Fibroblast of lung (primary cell): ENCODE measurements at regions not wholly inside any gene's neighbourhood (a gene's known extent, or its start where the extent isn't known, plus 50 kb on each side); places are given as distances from the start of the nearest gene placed in this dataset.

Experiments used
- DNase-seq, 2 donors: peaks; one replicate each; pipeline versions ENCODE4 v3.0.0 to v3.0.0-alpha.2; 2010; ENCODE audit warnings: low read depth in 2 of 2
- H2AFZ ChIP-seq: 2 replicates; pipeline ENCODE4 v1.5.1; 2012; ENCODE audit warnings: low read length, control low read depth, inconsistent platforms
- H3K27ac ChIP-seq: 2 replicates; pipeline ENCODE4 v1.5.1; 2011; ENCODE audit warnings: low read length, control low read depth; ENCODE audit not compliant: insufficient read depth
- H3K27me3 ChIP-seq: 2 replicates; pipeline ENCODE4 v1.5.1; 2011; ENCODE audit warnings: mild to moderate bottlenecking, low read length; ENCODE audit not compliant: control insufficient read depth, insufficient read depth
- H3K36me3 ChIP-seq: 2 replicates; pipeline ENCODE4 v1.5.1; 2011; ENCODE audit warnings: low read length; ENCODE audit not compliant: control insufficient read depth, insufficient read depth
- H3K4me1 ChIP-seq: 2 replicates; pipeline ENCODE4 v1.5.1; 2011; ENCODE audit warnings: low read length; ENCODE audit not compliant: control insufficient read depth, insufficient read depth; ENCODE audit errors: extremely low read depth
- H3K4me2 ChIP-seq: 2 replicates; pipeline ENCODE4 v1.5.1; 2011; ENCODE audit warnings: low read length, control low read depth; ENCODE audit not compliant: insufficient read depth; ENCODE audit errors: extremely low read depth
- H3K4me3 ChIP-seq, 4 experiments: fragments of 200-600 bp in 1 of 4; sonication (generic) in 1 of 4; replicated peaks in 1 of 4; 2 replicates each; pipeline ENCODE4 v1.5.1; 2011 to 2016; ENCODE audit warnings: low read length in 4 of 4, low read depth in 3 of 4, mild to moderate bottlenecking in 3 of 4, control low read depth in 2 of 4, inconsistent platforms in 1 of 4, mixed read lengths in 1 of 4; ENCODE audit not compliant: insufficient read depth in 1 of 4; ENCODE audit errors: control extremely low read depth in 1 of 4
- H3K79me2 ChIP-seq: 2 replicates; pipeline ENCODE4 v1.5.1; 2012; ENCODE audit warnings: mild to moderate bottlenecking, low read length, inconsistent platforms; ENCODE audit not compliant: control insufficient read depth, insufficient read depth
- H3K9ac ChIP-seq: 2 replicates; pipeline ENCODE4 v1.5.1; 2011; ENCODE audit warnings: mild to moderate bottlenecking, low read length, control low read depth; ENCODE audit not compliant: insufficient read depth
- H3K9me3 ChIP-seq: 2 replicates; pipeline ENCODE4 v1.5.1; 2012; ENCODE audit warnings: low read depth, low read length; ENCODE audit not compliant: control insufficient read depth, insufficient read depth
- H4K20me1 ChIP-seq: 2 replicates; pipeline ENCODE4 v1.5.1; 2011; ENCODE audit warnings: low read length; ENCODE audit not compliant: control insufficient read depth, insufficient read depth; ENCODE audit errors: extremely low read depth
- EZH2 ChIP-seq: IDR thresholded peaks from 2 replicates; pipeline ENCODE4 v1.5.1; 2012; ENCODE audit warnings: low read length, control low read depth, mild to moderate bottlenecking; ENCODE audit errors: missing control alignments
- TF ChIP-seq, protein P1 (sequence below), 2 donors: IDR thresholded peaks in 1 of 2; conservative IDR thresholded peaks in 1 of 2; 1 replicate in 1 of 2; 2 replicates in 1 of 2; pipeline ENCODE4 v1.5.1; 2011 to 2012; ENCODE audit warnings: low read length in 2 of 2, control low read depth in 1 of 2, inconsistent platforms in 1 of 2, low read depth in 1 of 2, mild to moderate bottlenecking in 1 of 2

DNA sequence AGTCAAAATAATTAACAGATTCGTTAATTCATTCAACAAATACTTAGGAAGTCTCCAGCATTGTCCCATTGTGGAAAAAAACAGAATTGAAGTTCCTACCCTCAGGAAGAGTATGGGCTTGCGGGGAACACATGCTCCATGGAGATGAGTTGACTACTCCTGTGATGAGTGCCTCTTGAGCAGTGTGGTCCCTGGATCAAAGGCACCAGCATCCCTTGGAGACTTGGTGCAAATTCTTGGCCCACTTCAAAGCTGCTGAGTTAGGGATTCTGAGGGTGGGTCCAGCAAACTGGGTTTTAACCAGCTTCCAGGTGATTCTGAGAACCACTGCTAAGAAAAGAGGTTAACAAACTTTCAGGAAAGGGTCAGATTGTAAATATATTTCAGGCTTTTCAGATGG lies 361.6 kb downstream of the MYCN start:
- Histone ChIP-seq H3K36me3 (no peaks in the 10 kb centered on the region), H3K27ac (no peak overlapping the region), H3K4me1 (no peaks in the 10 kb centered on the region), H3K9me3 (no peaks in the 10 kb centered on the region), H3K4me3 (no peak overlapping the region), H3K27me3 (no peaks in the 10 kb centered on the region), H3K4me2 (no peak overlapping the region), H2AFZ (no peak overlapping the region), H3K9ac (no peak overlapping the region), H4K20me1 (no peaks in the 10 kb centered on the region), H3K79me2 (no peaks in the 10 kb centered on the region)
- TF ChIP-seq EZH2, result no peak
- TF ChIP-seq, protein P1, sequence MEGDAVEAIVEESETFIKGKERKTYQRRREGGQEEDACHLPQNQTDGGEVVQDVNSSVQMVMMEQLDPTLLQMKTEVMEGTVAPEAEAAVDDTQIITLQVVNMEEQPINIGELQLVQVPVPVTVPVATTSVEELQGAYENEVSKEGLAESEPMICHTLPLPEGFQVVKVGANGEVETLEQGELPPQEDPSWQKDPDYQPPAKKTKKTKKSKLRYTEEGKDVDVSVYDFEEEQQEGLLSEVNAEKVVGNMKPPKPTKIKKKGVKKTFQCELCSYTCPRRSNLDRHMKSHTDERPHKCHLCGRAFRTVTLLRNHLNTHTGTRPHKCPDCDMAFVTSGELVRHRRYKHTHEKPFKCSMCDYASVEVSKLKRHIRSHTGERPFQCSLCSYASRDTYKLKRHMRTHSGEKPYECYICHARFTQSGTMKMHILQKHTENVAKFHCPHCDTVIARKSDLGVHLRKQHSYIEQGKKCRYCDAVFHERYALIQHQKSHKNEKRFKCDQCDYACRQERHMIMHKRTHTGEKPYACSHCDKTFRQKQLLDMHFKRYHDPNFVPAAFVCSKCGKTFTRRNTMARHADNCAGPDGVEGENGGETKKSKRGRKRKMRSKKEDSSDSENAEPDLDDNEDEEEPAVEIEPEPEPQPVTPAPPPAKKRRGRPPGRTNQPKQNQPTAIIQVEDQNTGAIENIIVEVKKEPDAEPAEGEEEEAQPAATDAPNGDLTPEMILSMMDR (conservative IDR thresholded peaks at IDR 0.05 in 1 of 2, IDR thresholded peaks at IDR 0.05 in 1 of 2; ENCODE audit: low read depth in 1 of 2, low read length in 2 of 2), result no peak
- no peak for DNase-seq

DNA sequence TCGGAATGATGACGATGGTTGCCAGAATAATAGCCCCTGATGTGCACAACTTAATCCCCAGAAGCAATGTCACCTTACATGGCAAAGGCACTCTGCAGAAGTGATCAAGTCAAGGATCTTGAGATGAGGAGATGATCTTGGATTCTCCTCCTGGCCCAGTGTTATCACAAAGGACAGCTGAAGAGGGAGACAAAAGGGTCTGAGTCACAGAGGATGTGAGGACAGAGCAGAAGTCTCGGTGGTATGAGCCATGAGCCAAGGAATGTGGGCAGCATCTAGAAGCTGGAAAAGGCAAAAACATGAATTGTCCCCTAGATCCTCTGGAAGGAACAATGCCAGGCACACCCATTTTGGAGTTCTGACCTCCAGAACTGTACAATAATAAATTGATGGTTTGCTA lies 358.5 kb downstream of the MYCN start:
- no peaks in the 10 kb centered on the region for H3K36me3 ChIP-seq
- no peak for DNase-seq

DNA sequence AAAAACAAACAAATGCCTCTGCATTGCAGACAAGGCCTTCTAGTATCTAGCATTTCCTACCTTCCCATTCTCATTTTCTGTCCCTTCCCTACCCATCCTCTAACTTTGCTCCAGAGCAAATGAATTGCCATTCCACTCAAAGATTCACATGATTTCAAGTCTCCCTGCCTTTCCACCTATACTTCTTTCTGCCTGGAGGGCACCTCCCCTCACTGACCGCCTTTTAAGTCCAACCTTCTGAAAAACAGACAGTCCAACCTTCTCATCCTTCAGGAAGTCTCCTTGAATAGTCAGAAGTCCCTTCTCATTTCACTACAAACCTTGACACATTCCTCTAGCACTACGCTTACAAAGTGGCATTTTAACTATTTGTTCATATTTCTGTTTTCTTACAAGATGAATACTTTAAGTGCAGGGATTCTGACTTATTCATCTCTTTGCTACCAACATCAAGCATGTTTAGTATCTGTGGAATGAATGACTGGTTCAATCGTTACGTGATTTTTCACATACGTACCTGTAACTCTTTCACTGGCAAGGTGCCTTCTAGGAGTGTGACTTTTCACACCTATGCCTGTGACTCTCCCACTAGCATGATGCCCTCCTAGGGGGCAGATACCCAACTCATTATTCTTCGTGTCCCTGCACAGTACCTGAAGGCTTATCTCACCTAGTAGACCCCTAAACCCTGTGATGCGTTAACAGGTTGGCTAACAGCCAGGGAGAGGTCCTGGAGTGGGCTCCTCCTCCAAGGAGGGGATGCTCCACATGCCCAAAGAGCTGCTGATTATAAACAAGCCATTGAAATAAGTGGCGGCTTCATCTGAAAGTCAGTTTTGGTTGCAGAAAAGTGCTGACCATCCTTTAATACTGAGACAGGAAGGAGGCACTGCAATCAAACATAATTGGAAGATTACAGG lies 356.2 kb downstream of the MYCN start:
- H3K79me2 ChIP-seq, result no peaks in the 10 kb centered on the region
- H4K20me1 ChIP-seq, result no peaks in the 10 kb centered on the region
- DNase-seq, result no peak
- H3K27me3 ChIP-seq, result no peaks in the 10 kb centered on the region
- H3K4me3 ChIP-seq, result no peak overlapping the region
- H3K9ac ChIP-seq, result no peak overlapping the region
- no peaks in the 10 kb centered on the region for H3K36me3 ChIP-seq
- H3K4me2 ChIP-seq, result no peak overlapping the region
- no peak overlapping the region for H3K27ac ChIP-seq
- H3K9me3 ChIP-seq, result no peaks in the 10 kb centered on the region
- TF ChIP-seq, protein P1 (conservative IDR thresholded peaks at IDR 0.05 in 1 of 2, IDR thresholded peaks at IDR 0.05 in 1 of 2; ENCODE audit: low read depth in 1 of 2, low read length in 2 of 2), result no peak
- no peak for TF ChIP-seq EZH2
- no peaks in the 10 kb centered on the region for H3K4me1 ChIP-seq
- no peak overlapping the region for H2AFZ ChIP-seq

More for the DNA sequence above, 358.5 kb downstream of the MYCN start:
- Histone ChIP-seq H3K79me2 (no peaks in the 10 kb centered on the region), H3K4me3 (no peak overlapping the region), H3K27ac (no peak overlapping the region), H4K20me1 (no peaks in the 10 kb centered on the region), H3K9me3 (no peaks in the 10 kb centered on the region), H3K4me2 (no peak overlapping the region), H2AFZ (no peak overlapping the region), H3K9ac (no peak overlapping the region), H3K4me1 (no peaks in the 10 kb centered on the region), H3K27me3 (no peaks in the 10 kb centered on the region)
- no peak for TF ChIP-seq EZH2
- TF ChIP-seq, protein P1 (conservative IDR thresholded peaks at IDR 0.05 in 1 of 2, IDR thresholded peaks at IDR 0.05 in 1 of 2; ENCODE audit: low read depth in 1 of 2, low read length in 2 of 2), result no peak
